Activated CD8-positive, alpha-beta T cell treated with anti-CD3 and anti-CD28 coated beads for 36 hours (primary cell): ENCODE measurements at regions not wholly inside any gene's neighbourhood (a gene's known extent, or its start where the extent isn't known, plus 50 kb on each side); places are given as distances from the start of the nearest gene placed in this dataset.

ENCODE experiments used
- ATAC-seq: fragments of 200-7000 bp; cut with Tn5 transposase; one replicate; pipeline ENCODE4 v1.10.0; 2021; ENCODE audit warnings: mild to moderate bottlenecking, moderate library complexity
- CTCF ChIA-PET: fragments of 350-600 bp; sonication (Branson Sonifier 250); formaldehyde crosslinking; loops from one replicate; lab custom pipeline; 2021; ENCODE audit warnings: antibody characterized with exemption; lab: Charles Lee
- POLR2A ChIA-PET: fragments of 350-600 bp; sonication (Branson Sonifier 250); formaldehyde crosslinking; loops from one replicate; lab custom pipeline; 2021; ENCODE audit warnings: antibody characterized with exemption; lab: Charles Lee
- DNase-seq: peaks from one replicate; pipeline ENCODE4 v3.0.0-alpha.2; 2020
- H3K27ac Mint-ChIP-seq: one replicate; pipeline ENCODE4 v1.8.0; 2021; ENCODE audit warnings: mild to moderate bottlenecking, mixed read lengths
- H3K27me3 Mint-ChIP-seq: one replicate; pipeline ENCODE4 v1.8.0; 2021; ENCODE audit warnings: mixed read lengths
- H3K36me3 Mint-ChIP-seq: one replicate; pipeline ENCODE4 v1.8.0; 2021; ENCODE audit warnings: low read depth, mixed read lengths
- H3K4me1 Mint-ChIP-seq: one replicate; pipeline ENCODE4 v1.8.0; 2021; ENCODE audit warnings: low read depth, mixed read lengths
- H3K4me3 Mint-ChIP-seq: one replicate; pipeline ENCODE4 v1.8.0; 2021; ENCODE audit warnings: mild to moderate bottlenecking, moderate library complexity, mixed read lengths
- H3K9me3 Mint-ChIP-seq: one replicate; pipeline ENCODE4 v1.8.0; 2021; ENCODE audit warnings: mixed read lengths
- intact Hi-C: fragments of 100-400 bp; cut with micrococcal nuclease; formaldehyde crosslinking; loops from one replicate; pipeline ENCODE4 v1.10.0; 2022
- TF ChIP-seq, protein P1 (sequence below): fragments of 200-600 bp; IDR thresholded peaks from one replicate; pipeline ENCODE4 v1.8.0; 2022; ENCODE audit warnings: antibody characterized with exemption, mild to moderate bottlenecking

GRCh38 chr17:77418609-77419008, 277.8 kb downstream of the SEC14L1 start:
- H3K4me3 Mint-ChIP-seq = no peak overlapping the region
- no peak overlapping the region for H3K27ac Mint-ChIP-seq
- no peak for DNase-seq
- ChIA-PET POLR2A (interaction anchor here (1.2 to 2.6 kb wide), 2 partner anchors 9 to 11 kb away, joined by 4 to 11 read pairs; no protein-coding TSS in a partner anchor), CTCF (interaction anchor here (1.0 to 1.6 kb wide), 5 partner anchors 11 to 351 kb away, joined by 3 to 8 read pairs (median 4); no protein-coding TSS in a partner anchor)
- peaks cover 47% of the 10 kb centered on the region for H3K4me1 Mint-ChIP-seq
- peaks cover 3% of the 10 kb centered on the region for H3K36me3 Mint-ChIP-seq
- intact Hi-C loops = no loop called here
- ATAC-seq = no peak
- TF ChIP-seq, protein P1, sequence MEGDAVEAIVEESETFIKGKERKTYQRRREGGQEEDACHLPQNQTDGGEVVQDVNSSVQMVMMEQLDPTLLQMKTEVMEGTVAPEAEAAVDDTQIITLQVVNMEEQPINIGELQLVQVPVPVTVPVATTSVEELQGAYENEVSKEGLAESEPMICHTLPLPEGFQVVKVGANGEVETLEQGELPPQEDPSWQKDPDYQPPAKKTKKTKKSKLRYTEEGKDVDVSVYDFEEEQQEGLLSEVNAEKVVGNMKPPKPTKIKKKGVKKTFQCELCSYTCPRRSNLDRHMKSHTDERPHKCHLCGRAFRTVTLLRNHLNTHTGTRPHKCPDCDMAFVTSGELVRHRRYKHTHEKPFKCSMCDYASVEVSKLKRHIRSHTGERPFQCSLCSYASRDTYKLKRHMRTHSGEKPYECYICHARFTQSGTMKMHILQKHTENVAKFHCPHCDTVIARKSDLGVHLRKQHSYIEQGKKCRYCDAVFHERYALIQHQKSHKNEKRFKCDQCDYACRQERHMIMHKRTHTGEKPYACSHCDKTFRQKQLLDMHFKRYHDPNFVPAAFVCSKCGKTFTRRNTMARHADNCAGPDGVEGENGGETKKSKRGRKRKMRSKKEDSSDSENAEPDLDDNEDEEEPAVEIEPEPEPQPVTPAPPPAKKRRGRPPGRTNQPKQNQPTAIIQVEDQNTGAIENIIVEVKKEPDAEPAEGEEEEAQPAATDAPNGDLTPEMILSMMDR = no peak
- H3K27me3 Mint-ChIP-seq = no peaks in the 10 kb centered on the region
- no peaks in the 10 kb centered on the region for H3K9me3 Mint-ChIP-seq

GRCh38 chr17:77419095-77419494, 278.3 kb downstream of the SEC14L1 start:
- Mint-ChIP-seq H3K9me3 (no peaks in the 10 kb centered on the region), H3K4me3 (no peak overlapping the region), H3K36me3 (peaks cover 3% of the 10 kb centered on the region), H3K27me3 (no peaks in the 10 kb centered on the region), H3K4me1 (peaks cover 50% of the 10 kb centered on the region), H3K27ac (no peak overlapping the region)
- DNase-seq (no peak), ATAC-seq (no peak)
- POLR2A ChIA-PET = interaction anchor here (0.9 to 2.6 kb wide), 2 partner anchors 10 to 87 kb away, joined by 3 to 11 read pairs; no protein-coding TSS in a partner anchor
- TF ChIP-seq, protein P1 = no peak
- CTCF ChIA-PET = interaction anchor here (1.1 to 4.0 kb wide), 3 partner anchors 11 to 352 kb away, joined by 3 to 61 read pairs (median 3); no protein-coding TSS in a partner anchor
- intact Hi-C loops = no loop called here

DNA sequence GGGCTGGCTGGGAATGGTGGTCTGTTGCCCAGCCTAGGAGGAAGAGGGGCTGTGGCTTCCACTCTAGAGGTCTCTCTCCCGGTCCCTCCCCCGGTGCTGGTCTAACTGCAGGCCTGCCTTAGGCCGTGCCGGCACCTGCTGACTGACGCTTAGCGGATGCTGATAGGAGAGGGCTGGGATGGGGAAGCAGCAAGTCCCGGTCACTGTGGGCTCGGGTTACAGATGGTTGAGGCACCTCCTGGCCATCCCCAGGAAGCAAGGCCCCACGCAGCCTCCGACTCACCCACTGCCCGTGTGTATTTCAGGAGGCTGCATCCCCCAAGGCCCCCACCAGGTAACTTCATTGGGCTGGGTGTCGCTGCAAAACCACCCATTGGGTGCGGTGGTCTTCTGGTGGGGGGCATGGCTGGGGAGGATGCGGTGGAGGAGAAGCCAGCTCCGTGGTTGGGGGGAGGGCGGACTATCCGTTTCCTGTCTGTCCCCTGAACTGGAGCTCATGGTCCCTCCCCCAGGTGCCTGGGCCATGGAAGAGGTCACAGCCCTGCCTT, 278.9 kb downstream of the SEC14L1 start:
- CTCF ChIA-PET = interaction anchor here (0.6 to 4.0 kb wide), 5 partner anchors 11 to 96 kb away, joined by 3 to 61 read pairs (median 8); no protein-coding TSS in a partner anchor
- DNase-seq = peak; percentile 61
- ATAC-seq = peak; percentile 38
- H3K27ac Mint-ChIP-seq = peak overlapping the region; percentile 38
- H3K9me3 Mint-ChIP-seq = no peaks in the 10 kb centered on the region
- H3K36me3 Mint-ChIP-seq = peaks cover 3% of the 10 kb centered on the region
- TF ChIP-seq, protein P1 = no peak
- peaks cover 53% of the 10 kb centered on the region for H3K4me1 Mint-ChIP-seq
- POLR2A ChIA-PET = interaction anchor here (0.9 to 6.6 kb wide), 4 partner anchors 10 to 87 kb away, joined by 3 to 31 read pairs (median 9); no protein-coding TSS in a partner anchor
- H3K27me3 Mint-ChIP-seq = no peaks in the 10 kb centered on the region
- intact Hi-C loops = no loop called here
- no peak overlapping the region for H3K4me3 Mint-ChIP-seq

DNA sequence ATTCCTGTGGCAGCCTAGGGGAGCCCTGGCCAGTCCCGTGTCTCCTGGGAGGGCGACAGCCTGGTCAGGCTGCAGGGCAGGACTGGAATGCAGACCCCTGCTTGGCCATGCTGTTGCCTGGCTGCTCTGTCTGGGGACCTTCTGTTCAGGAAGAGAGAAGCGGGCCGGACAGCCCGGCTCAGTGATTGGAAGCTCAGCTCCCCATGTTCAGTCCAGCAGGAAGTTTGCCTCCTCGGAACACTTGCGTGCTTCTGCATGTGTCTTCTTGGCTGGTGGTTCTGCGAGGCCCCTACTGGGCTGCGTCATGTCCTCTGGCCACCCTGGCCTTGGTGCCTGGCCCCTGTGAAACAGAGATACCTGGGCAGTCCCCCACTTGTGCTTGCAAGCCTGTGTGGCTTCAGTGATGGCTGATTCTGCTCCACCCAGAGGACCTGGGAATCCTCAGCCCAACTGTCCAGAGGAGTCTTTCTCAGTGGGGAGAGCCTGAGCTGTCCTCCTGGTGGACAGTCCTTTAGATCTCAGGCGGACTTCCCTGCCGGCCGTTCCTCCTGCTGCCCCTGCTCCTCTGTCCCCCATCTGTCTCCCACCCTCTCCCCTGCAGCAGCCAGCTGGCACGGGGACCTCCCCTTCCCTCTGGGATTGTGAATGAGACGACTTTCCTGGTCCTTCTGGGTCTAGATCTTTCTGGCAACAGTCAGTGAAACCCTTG, 279.5 kb downstream of the SEC14L1 start:
- Mint-ChIP-seq H3K36me3 (peaks cover 3% of the 10 kb centered on the region), H3K27me3 (no peaks in the 10 kb centered on the region), H3K27ac (peak overlapping the region; percentile 78), H3K9me3 (no peaks in the 10 kb centered on the region), H3K4me3 (peak overlapping the region; percentile 50), H3K4me1 (peaks cover 52% of the 10 kb centered on the region)
- intact Hi-C loops = no loop called here
- DNase-seq = no peak
- POLR2A ChIA-PET = interaction anchor here (0.7 to 6.6 kb wide), 10 partner anchors 10 to 88 kb away, joined by 3 to 31 read pairs (median 7); no protein-coding TSS in a partner anchor
- CTCF ChIA-PET = interaction anchor here (0.6 to 4.0 kb wide), 9 partner anchors 9 to 97 kb away, joined by 3 to 61 read pairs (median 8); no protein-coding TSS in a partner anchor
- TF ChIP-seq, protein P1 = no peak
- no peak for ATAC-seq
